ENCODE measurements at regions not wholly inside any gene's neighbourhood (a gene's known extent, or its start where the extent isn't known, plus 50 kb on each side); places are given as distances from the start of the nearest gene placed in this dataset.

DNA sequence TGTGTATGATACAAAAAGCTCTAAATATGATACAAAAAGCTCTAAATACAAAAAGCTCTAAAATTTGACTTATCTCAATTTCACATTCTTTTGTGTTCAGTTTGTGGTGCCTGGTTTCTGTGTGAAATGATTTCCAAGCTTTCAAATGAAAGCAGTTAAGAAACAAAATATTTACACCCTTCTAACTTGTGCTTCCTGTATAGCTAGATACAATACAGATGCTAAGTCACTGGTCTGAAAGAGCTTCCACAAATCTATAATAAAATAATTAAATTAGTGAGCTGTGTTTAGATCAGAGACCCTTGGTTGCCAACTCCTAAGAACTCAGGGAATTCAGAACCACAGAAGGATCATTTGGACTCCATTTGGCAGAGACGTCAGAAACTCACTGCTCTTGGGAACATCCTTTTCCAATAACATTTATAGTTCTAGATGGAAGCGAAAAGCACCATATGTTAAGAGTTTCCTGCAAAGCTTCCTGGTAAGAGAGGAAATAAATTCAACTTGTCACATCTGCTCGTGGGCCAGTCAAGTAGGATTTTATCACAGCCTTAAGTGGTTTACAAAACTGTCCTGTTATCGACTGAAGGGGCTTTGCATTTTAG, 1079.1 kb downstream of the ADGRL2 start:
- H3K27me3 ChIP-seq: no peaks in the 10 kb centered on the region
- no peaks in the 10 kb centered on the region for H3K9me3 ChIP-seq
- H3K4me1 ChIP-seq: no peaks in the 10 kb centered on the region
- H3K36me3 ChIP-seq: peaks cover 3% of the 10 kb centered on the region
- no peak for DNase-seq (ENCODE audit: low spot score in 2 of 2)
- TF ChIP-seq CTCF (IDR thresholded peaks at IDR 0.05): no peak
- no peak for TF ChIP-seq POLR2AphosphoS5 (IDR thresholded peaks at IDR 0.05)
- TF ChIP-seq POLR2A (IDR thresholded peaks at IDR 0.05): no peak
- intact Hi-C loops (cut with DNase I; ENCODE audit: low total_unique reads): no loop called here
- no peak overlapping the region for H3K27ac ChIP-seq
- H3K4me3 ChIP-seq: no peak overlapping the region

DNA sequence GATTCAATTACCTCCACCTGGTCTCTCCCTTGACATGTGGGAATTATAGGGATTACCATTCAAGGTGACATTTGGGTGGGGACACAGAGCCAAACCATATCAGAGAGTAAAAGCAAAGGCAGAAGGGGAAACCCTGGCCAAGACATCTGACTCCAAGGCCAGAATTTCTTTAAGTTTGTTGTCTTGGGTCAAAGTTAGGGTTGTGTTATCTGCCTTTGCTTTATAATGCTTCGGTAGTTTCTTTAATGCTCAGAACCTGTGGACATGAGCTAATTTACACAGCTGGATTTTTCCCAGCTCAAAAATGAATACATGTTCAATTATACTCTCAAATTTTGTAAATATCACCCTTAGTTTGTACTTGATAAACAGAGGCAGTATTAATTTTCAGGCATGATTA, 1074.4 kb downstream of the ADGRL2 start:
- Histone ChIP-seq H3K27me3 (no peaks in the 10 kb centered on the region), H3K4me3 (no peak overlapping the region), H3K4me1 (no peaks in the 10 kb centered on the region), H3K27ac (no peak overlapping the region), H3K36me3 (peaks cover 3% of the 10 kb centered on the region), H3K9me3 (no peaks in the 10 kb centered on the region)
- no peak for TF ChIP-seq CTCF (IDR thresholded peaks at IDR 0.05)
- TF ChIP-seq POLR2A (IDR thresholded peaks at IDR 0.05): no peak
- no peak for TF ChIP-seq POLR2AphosphoS5 (IDR thresholded peaks at IDR 0.05)
- no peak for DNase-seq (ENCODE audit: low spot score in 2 of 2)
- intact Hi-C loops (cut with DNase I; ENCODE audit: low total_unique reads): no loop called here

GRCh38 chr1:82874041-82874440, 1073.3 kb downstream of the ADGRL2 start:
- no peaks in the 10 kb centered on the region for H3K27me3 ChIP-seq
- no peaks in the 10 kb centered on the region for H3K9me3 ChIP-seq
- no peak overlapping the region for H3K27ac ChIP-seq
- no peak overlapping the region for H3K4me3 ChIP-seq
- H3K4me1 ChIP-seq: no peaks in the 10 kb centered on the region
- intact Hi-C loops (cut with DNase I; ENCODE audit: low total_unique reads): no loop called here
- DNase-seq (ENCODE audit: low spot score in 2 of 2): no peak
- peaks cover 3% of the 10 kb centered on the region for H3K36me3 ChIP-seq
- no peak for TF ChIP-seq POLR2A (IDR thresholded peaks at IDR 0.05)
- TF ChIP-seq POLR2AphosphoS5 (IDR thresholded peaks at IDR 0.05): no peak
- TF ChIP-seq CTCF (IDR thresholded peaks at IDR 0.05): no peak

- intact Hi-C loops (cut with DNase I; ENCODE audit: low total_unique reads): no loop called here
- Histone ChIP-seq H3K4me1 (no peaks in the 10 kb centered on the region), H3K4me3 (no peak overlapping the region), H3K27me3 (no peaks in the 10 kb centered on the region), H3K9me3 (no peaks in the 10 kb centered on the region), H3K36me3 (no peaks in the 10 kb centered on the region), H3K27ac (no peak overlapping the region)
- no peak for TF ChIP-seq CTCF (IDR thresholded peaks at IDR 0.05)
- no peak for TF ChIP-seq POLR2A (IDR thresholded peaks at IDR 0.05)
- TF ChIP-seq POLR2AphosphoS5 (IDR thresholded peaks at IDR 0.05): no peak
- DNase-seq (ENCODE audit: low spot score in 2 of 2): no peak
Measured at GRCh38 chr1:82870332-82870731, 1069.6 kb downstream of the ADGRL2 start.

- no peak for DNase-seq (ENCODE audit: low spot score in 2 of 2)
- no peaks in the 10 kb centered on the region for H3K4me1 ChIP-seq
- TF ChIP-seq CTCF (IDR thresholded peaks at IDR 0.05) (no peak), POLR2A (IDR thresholded peaks at IDR 0.05) (no peak), POLR2AphosphoS5 (IDR thresholded peaks at IDR 0.05) (no peak)
- H3K9me3 ChIP-seq: no peaks in the 10 kb centered on the region
- no peaks in the 10 kb centered on the region for H3K36me3 ChIP-seq
- no peak overlapping the region for H3K27ac ChIP-seq
- no peaks in the 10 kb centered on the region for H3K27me3 ChIP-seq
- no peak overlapping the region for H3K4me3 ChIP-seq
- intact Hi-C loops (cut with DNase I; ENCODE audit: low total_unique reads): no loop called here
Measured at GRCh38 chr1:82867781-82868180, 1067.0 kb downstream of the ADGRL2 start.
